HG02623 (cell line): ENCODE measurements at regions not wholly inside any gene's neighbourhood (a gene's known extent, or its start where the extent isn't known, plus 50 kb on each side); places are given as distances from the start of the nearest gene placed in this dataset.

Experiments used
- ATAC-seq: cut with Tn5 transposase; IDR thresholded peaks from one replicate; pipeline ENCODE4 v1.9.1; 2021; ENCODE audit warnings: moderate library complexity; ENCODE audit not compliant: unreplicated experiment

- ATAC-seq: no peak
These were observed 183.4 kb upstream of the CDH7 start for GRCh38 chr18:65567372-65567771.

- no peak for ATAC-seq
These were observed 202.5 kb upstream of the CDH7 start for GRCh38 chr18:65548316-65548715.

- ATAC-seq: no peak
These were observed 203.8 kb upstream of the CDH7 start for GRCh38 chr18:65547046-65547445.

GRCh38 chr18:65544701-65545100 is 206.1 kb upstream of the CDH7 start:
- no peak for ATAC-seq

GRCh38 chr18:65527879-65528633 is 222.8 kb upstream of the CDH7 start:
- ATAC-seq: no peak

- ATAC-seq: no peak
These were observed 224.7 kb upstream of the CDH7 start for GRCh38 chr18:65526099-65526498.

GRCh38 chr18:65523461-65523860 is 227.4 kb upstream of the CDH7 start:
- ATAC-seq: no peak

- ATAC-seq: no peak
These were observed 227.9 kb upstream of the CDH7 start for GRCh38 chr18:65522907-65523306.

GRCh38 chr18:65516209-65516608 is 234.6 kb upstream of the CDH7 start:
- no peak for ATAC-seq

GRCh38 chr18:65498605-65499004 is 252.2 kb upstream of the CDH7 start:
- ATAC-seq: no peak

- ATAC-seq: no peak
These were observed 263.2 kb upstream of the CDH7 start for GRCh38 chr18:65487569-65487968.

- ATAC-seq: no peak
These were observed 273.4 kb upstream of the CDH7 start for GRCh38 chr18:65477455-65477854.

- ATAC-seq: no peak
These were observed 281.9 kb upstream of the CDH7 start for GRCh38 chr18:65468881-65469280.

GRCh38 chr18:65464361-65464760 is 286.5 kb upstream of the CDH7 start:
- ATAC-seq: no peak

- no peak for ATAC-seq
These were observed 291.1 kb upstream of the CDH7 start for GRCh38 chr18:65459741-65460140.

GRCh38 chr18:65458871-65459270 is 291.9 kb upstream of the CDH7 start:
- ATAC-seq: no peak

GRCh38 chr18:65439188-65439587 is 311.6 kb upstream of the CDH7 start:
- ATAC-seq: no peak

- ATAC-seq: no peak
These were observed 314.4 kb upstream of the CDH7 start for GRCh38 chr18:65436430-65436829.

- no peak for ATAC-seq
These were observed 315.3 kb upstream of the CDH7 start for GRCh38 chr18:65435534-65435933.

GRCh38 chr18:65429601-65430000 is 321.2 kb upstream of the CDH7 start:
- no peak for ATAC-seq

GRCh38 chr18:65425366-65425765 is 325.4 kb upstream of the CDH7 start:
- no peak for ATAC-seq

GRCh38 chr18:65423776-65424175 is 327.0 kb upstream of the CDH7 start:
- no peak for ATAC-seq

GRCh38 chr18:65422544-65423136 is 328.2 kb upstream of the CDH7 start:
- no peak for ATAC-seq
